HPDE6-E6E7 (cell line): ENCODE measurements at regions not wholly inside any gene's neighbourhood (a gene's known extent, or its start where the extent isn't known, plus 50 kb on each side); places are given as distances from the start of the nearest gene placed in this dataset.

Experiments used
- DNase-seq: peaks from one replicate; pipeline ENCODE4 v3.0.0; 2011; ENCODE audit warnings: missing footprints; ENCODE audit errors: extremely low spot score

DNA sequence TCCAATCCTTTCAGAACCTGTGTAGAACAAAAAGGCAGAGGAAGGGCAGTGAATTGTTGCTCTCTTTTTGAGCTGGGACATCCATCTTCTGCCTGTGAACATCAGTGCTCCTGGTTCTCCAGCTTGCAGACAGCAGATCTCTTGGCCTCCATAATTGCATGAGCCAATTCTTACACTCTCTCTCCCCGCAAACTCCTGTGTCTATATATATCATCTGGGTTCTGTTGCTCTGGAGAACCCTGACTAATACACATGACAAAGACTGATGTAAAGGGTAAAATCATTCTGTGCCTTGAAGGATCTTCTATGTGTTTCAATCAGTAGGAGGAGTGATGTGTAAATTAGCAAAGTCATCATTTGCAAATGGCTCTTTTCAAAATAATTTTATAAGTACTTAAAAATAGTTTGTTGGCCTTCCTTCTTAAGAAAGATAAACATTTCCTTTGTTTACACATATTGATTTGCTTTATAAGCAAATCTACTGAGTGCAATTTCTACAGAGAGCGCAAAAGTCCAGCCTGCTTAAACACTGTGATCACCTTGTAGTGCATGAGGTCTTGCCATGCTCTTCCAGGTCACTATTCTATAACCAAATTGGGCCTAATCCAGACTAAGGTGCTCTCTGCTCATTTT, 154.9 kb upstream of the ANKRD28 start:
- DNase-seq: no peak

DNA sequence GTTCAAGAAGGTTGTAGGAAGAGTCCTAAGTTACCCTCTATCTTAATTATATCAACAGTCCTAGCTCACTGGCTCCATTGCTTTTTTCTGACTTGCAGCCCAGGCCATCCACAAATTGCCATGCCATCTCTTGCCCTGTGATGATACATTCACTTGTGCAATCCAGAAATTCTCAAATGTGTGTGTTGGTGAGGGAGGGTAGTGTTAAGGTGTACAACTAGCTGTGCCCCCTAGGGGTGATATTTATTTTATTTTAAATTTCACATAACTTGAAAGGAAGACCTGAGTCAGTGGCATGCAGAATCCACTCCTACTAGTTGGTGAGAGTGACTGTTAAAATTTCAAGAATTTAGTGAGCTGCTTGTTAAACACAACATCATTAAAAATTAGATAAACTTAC, 156.1 kb upstream of the ANKRD28 start:
- no peak for DNase-seq

- DNase-seq: no peak
Measured at GRCh38 chr3:15955968-15956367, 158.2 kb upstream of the ANKRD28 start.

DNA sequence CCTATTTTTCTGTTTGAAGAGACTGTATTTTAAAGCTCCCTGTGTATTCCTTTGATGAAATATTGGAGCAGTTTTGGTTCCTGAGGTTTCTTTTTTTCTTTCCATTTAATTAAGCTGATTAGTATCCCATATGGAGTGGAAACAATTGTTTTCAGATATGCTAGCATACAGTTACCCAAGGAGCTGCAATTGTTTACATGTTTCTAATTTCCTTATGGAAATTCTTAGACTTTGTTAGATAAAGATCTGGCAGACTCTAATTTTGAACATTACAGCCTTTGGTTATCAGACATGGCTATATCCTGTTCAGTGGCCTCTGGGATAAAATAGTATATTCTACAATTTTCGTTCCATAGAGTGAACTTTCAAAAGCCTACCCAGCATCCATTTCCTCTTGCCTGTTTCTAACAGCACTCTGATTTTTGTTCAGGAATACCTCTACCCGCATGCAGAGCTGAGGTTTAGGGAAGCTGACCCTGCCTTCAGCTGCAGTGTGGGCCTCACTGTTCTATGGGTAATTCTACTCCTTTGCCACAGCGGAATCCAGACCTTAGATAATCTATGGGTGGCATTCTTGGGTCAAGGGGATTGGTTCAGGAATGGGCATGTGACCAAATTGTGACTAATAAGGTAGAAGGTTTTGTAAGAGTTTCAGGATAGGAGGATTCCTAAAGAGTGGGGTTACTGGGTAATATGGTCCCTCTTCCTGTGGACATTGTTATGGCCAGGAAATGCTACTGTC, 161.1 kb upstream of the ANKRD28 start:
- DNase-seq: no peak

- no peak for DNase-seq
Measured at GRCh38 chr3:15959434-15959811, 161.6 kb upstream of the ANKRD28 start.

- no peak for DNase-seq
Measured at GRCh38 chr3:15964605-15965442, 167.0 kb upstream of the ANKRD28 start.

GRCh38 chr3:15967577-15967976, 169.8 kb upstream of the ANKRD28 start:
- no peak for DNase-seq

DNA sequence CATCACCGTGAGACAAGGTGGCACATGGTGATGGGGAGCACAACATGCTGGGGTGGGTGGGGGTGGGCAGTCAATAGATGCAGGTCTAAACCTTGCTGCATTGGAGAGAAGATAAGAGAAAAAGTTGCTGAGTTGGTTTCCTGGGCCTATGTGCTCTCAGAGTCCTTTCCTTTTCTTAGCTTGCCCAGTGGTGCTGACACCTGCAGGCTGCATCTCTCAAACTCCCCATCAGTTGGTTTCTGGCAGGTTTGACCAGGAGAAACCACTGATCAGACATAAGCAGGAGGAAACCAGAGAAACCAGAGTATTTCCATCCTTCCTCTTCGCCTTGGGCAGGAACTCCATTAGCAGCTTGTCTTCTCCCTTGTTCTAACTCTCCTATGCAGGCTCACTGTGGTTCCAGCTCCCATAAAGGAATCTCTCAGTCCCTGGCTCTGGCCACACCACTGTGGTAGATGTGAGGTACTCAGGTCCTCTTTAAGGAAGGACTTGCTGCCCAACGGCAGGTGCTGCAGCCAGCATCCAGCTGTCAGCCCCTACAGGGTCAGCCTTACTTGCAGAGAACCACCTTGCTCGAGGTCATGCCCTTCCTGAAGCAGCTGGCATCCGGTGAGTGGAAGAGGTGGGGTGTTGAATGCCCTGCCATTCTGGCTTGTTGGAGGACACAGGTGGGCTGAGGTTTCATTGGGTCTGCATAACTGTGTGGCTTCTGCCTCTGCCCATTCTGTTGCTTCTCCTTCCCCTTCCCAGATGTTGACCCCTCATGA, 172.3 kb upstream of the ANKRD28 start:
- no peak for DNase-seq

DNA sequence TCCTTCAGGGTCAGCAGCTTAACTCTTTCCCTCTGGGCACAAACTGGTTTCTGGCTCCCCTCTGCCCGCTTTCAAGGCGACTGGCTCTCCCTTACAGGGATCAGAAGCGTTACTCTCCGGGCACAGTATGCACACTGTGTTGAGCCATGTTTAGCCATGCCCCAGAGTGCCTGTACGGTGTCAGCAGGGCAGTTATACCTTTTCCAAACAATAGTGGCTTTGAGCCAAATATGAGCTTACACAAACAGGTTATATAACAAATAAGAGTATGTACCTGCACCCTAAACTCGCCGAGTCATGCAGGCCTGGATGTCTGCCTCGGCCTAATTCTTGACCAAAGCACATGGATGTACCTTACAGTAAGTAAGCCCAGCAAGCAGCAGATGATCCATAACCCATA, 175.6 kb upstream of the ANKRD28 start:
- no peak for DNase-seq

- DNase-seq: no peak
Measured at GRCh38 chr3:15973940-15974339, 176.2 kb upstream of the ANKRD28 start.

GRCh38 chr3:15974647-15975046, 176.9 kb upstream of the ANKRD28 start:
- no peak for DNase-seq

GRCh38 chr3:15976524-15976923, 178.7 kb upstream of the ANKRD28 start:
- no peak for DNase-seq

GRCh38 chr3:15977090-15977489, 179.3 kb upstream of the ANKRD28 start:
- no peak for DNase-seq

DNA sequence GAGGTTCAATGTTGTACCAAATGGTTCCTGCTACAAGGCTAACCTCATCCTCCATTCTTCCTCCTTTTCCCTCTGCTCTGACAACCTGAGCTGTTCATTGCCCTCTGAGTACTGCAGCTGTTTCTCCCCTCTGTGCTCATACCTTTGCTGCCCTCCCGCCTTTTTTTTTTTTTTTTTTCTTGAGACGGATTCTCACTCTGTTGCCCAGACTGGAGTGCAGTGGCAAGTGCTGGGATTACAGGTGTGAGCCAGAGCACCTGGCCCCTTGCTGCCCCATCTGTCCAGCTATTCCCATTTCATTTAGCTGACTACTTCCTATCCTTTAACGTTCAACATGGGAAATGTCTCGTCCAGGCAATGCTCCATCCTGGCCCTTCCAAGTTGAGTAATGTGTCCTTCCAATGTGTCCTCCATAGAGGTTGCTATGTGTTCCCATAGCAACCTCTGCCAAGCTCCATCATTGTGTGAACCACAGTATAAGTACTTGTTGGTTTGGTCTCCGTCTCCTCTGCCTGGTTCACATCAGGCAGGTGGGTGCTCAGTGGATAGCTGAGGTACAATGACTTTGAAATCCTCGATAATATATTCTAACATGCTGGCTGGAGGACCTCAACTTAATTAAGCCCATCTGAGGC, 179.9 kb upstream of the ANKRD28 start:
- DNase-seq: no peak

GRCh38 chr3:15978801-15979200, 181.0 kb upstream of the ANKRD28 start:
- no peak for DNase-seq

- no peak for DNase-seq
Measured at GRCh38 chr3:15979495-15979894, 181.7 kb upstream of the ANKRD28 start.

DNA sequence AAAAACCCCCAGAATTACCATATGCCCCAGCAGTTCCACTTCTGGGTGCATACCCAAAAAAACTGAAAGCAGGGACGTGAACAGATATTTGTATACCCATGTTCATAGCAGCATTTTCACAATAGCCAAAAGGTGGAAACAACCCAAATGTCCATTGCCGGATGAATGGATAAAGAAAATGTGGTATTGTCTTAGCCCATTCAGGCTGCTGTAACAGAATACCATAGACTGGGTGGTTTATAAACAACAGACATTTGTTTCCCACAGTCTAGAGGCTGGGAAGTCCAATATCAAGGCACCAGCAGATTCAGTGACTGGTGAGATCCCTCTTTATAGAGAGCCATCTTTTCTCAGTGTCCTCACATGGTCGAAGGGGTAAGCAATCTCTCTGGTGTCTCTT, 182.1 kb upstream of the ANKRD28 start:
- no peak for DNase-seq

DNA sequence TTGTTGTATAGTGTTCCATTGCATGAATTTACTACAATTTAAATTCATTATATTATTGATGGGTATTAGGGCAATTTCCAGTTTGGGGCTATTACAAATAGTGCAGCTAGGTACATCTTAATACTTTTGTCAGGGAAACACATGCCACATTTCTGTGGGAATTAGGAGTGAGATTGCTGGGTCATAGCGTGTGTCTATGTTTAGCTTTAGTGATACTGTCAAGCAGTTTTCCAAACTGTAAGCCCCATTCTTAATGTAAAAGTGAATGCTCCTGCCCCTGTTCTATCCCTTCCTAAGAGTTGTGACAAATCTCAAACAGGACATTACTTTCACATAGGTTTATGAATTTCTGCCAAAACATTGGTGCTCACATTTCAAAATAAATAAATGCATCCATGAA, 184.5 kb upstream of the ANKRD28 start:
- no peak for DNase-seq

- DNase-seq: peak; percentile 65
Measured at GRCh38 chr3:15982667-15983196, 185.0 kb upstream of the ANKRD28 start.

- peak; percentile 10 for DNase-seq
Measured at GRCh38 chr3:15983232-15983631, 185.5 kb upstream of the ANKRD28 start.

GRCh38 chr3:15983693-15984092, 185.9 kb upstream of the ANKRD28 start:
- DNase-seq: no peak
